ENCODE measurements at regions not wholly inside any gene's neighbourhood (a gene's known extent, or its start where the extent isn't known, plus 50 kb on each side); places are given as distances from the start of the nearest gene placed in this dataset.

DNA sequence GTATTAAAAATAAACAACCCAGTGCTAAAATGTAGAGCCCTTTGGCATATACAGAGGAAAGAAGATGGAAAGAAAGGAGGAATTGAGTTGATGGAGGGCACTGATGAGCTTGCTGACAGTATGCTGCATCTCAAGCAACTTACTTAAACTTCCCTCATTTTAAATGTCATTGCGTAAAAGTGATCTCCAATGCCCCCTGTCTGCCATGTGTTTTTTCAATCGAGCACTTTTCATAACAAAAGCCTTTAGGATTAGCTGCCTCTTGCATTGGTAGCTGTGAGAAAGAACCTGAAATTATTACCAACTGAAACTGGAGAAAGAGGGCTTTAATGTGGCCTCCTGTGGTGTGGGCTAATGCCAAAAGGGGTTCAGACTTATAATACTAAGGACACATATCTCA is 541.6 kb downstream of the SUCLA2 start:
- intact Hi-C loops (cut with micrococcal nuclease) = no loop called here

DNA sequence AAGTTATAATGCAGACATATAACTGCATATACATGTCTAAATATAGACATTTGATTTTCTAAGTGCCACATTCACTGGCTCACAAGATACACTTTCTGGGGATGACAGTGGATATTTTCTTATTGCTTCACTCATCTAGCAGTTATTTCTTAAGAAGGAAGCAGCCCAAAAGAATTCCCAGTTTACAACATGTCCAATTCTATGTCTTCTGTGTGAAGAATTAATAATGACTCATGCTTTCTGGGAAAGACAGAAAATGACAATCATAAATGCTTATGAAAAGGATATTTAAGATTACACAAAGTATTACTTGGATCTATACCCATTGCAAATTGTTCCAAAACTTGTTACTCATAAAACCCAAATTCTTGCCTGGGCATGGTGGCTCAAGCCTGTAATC is 543.4 kb downstream of the SUCLA2 start:
- intact Hi-C loops (cut with micrococcal nuclease) = no loop called here

DNA sequence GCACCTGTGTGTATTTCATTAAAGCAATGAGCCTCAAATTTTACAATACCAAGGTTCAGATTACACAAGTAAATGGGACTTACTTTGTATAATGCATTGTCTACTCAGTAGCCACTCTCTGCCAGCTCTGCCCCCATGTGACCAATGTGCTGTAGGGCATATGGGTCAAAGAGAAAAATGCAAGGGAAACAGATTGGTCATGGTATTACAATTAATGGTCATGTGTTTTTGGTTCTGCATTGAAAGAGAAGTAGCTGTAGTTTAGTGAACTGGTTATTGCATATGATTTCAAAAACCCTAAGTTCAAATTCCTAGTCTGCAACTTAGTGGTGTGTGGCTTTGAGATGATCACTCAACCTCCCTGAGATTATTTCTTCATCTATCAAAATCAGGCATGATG is 545.4 kb downstream of the SUCLA2 start:
- intact Hi-C loops (cut with micrococcal nuclease) = no loop called here

DNA sequence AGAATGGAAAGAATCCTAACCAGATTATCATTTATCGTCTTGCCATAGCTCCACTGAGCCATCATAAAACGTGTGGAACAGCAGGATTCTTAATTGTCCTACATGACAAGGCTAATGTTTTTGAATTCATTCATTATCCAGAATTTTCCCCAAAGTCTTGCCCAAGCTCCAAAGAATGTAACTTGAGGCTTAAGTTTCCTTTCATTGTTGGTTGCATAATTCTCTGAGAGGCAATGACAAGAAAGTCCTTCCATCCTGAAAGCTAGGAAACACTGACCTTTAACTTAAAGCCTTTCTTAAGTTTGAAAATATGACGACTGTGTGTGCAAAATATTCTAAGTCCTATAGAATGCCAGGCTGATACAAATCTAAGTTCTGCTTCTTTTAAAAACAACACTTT is 546.1 kb downstream of the SUCLA2 start:
- intact Hi-C loops (cut with micrococcal nuclease) = no loop called here

DNA sequence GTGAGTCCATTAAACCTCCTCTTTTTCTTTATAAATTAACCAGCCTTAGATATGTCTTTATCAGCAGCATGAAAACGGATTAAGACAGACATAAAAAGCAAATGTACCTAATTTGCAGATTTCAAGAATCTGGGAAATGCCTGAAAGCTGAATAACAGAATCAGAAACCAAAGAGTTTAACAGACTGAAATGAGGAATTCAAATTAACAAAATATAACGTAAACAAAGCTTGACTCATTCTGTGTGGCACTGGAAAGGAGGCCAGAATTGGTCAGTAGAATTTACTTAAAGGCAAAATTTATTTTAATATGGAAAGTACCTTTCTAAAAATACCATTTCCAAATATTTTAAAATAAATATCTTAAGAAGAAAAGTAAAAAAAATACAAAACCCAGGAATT is 540.6 kb upstream of the HTR2A start:
- intact Hi-C loops (cut with micrococcal nuclease) = no loop called here

DNA sequence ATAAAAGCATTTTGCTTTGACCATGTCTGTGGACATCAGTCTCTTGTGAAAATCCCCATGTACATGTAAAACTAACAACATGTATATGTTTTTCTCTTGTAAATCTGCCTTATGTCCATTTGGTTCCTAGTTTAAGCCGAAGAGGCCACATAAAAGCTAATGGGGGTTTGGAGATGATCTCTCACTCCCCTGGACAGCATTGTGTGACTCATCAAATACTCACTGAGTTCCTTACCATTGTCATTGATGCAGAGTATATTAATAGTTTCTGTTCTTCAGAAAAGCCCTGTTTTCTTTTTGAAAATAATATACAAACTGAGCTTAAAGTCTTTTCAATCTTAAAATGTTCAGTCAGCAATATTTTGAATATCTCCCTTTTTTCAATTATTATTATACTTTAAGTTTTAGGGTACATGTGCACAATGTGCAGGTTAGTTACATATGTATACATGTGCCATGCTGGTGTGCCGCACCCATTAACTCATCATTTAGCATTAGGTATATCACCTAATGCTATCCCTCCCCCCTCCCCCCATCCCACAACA is 536.7 kb upstream of the HTR2A start:
- intact Hi-C loops (cut with micrococcal nuclease) = no loop called here

DNA sequence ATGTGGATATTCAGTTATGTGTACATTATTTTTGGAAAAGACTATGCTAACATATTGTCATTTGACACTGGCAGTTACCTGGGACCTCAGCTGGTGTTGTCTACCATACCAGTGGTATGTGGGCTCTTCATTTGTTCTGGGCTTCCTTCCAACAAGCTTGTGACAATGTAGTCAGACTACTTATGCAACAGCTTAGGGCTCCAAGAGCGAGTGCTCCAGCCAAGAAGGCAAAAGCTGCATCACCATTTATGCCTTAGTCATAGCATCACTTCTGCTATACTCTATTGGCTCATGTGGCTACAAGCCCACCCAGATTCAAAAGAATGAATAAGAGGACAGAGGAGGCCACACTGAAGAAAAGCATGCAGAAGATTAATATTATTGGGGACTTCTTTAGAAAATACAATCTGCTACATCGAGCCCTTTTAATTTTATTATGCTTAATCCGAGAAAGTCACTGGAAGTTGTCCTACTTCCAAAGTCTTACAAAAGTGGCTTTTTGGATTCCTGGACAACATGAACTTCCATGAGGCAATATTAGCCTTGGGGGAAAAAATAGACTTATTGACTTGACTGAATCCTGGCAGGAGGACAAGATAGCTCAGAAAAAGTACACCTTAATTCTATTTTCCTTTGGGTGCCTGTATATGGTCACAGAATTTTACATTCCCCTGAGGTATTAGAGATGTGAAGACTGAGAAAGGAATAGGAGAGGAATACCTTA is 529.4 kb upstream of the HTR2A start:
- intact Hi-C loops (cut with micrococcal nuclease) = no loop called here

DNA sequence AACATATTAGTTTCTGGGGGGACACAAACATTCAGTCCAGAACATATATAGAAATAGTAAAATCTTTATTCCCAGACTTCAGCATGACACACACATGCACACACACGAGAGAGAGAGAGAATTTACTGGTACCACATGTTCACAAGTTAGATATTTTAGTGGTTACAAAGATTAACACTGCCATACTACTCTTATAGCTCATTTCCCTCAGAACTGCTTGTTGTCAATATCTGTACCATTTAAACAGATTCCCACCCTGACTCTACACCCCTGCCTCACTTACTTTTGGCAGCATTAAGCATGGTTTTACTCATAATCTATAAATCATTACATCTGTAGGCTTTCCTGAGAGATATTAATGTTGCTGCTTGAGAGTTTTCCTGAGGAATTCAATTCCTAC is 524.7 kb upstream of the HTR2A start:
- intact Hi-C loops (cut with micrococcal nuclease) = no loop called here

DNA sequence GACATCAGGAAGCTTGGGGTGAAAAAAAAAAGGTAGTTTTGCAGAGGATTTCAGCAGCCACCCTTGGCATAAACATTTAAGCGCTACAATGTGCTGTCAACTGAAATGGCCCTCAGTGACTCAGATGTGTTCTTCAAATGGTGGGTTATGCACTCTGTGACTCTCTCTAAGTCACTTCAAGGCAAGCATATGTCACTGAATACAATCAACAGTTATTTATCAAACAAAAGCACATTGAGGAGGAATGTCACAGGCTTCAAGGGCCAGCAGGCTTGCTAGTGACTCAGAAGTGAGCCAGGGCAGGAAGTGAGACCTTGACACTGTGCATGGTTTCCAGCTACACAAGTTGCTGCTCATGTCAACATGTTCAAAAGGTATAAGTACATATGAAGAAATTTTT is 523.7 kb upstream of the HTR2A start:
- intact Hi-C loops (cut with micrococcal nuclease) = no loop called here

DNA sequence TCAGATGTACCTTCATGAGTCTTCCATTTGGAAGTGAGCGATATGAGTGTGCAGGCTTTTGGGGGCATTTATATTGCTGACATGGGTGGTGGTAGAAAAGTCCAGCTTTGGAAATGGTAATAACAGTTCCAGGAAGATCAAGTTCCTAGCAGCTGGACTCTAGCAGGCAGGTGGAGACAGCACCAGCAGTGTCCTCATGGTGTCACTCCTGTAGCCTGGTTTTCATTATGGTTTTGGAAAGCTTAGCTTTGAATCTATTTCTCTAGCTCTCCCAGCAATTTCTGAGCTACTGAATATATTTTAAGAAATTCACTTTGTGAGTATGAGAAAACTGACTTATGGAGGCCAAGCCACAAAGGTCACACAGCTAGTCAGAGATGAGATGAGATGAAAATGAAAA is 523.2 kb upstream of the HTR2A start:
- intact Hi-C loops (cut with micrococcal nuclease) = no loop called here

DNA sequence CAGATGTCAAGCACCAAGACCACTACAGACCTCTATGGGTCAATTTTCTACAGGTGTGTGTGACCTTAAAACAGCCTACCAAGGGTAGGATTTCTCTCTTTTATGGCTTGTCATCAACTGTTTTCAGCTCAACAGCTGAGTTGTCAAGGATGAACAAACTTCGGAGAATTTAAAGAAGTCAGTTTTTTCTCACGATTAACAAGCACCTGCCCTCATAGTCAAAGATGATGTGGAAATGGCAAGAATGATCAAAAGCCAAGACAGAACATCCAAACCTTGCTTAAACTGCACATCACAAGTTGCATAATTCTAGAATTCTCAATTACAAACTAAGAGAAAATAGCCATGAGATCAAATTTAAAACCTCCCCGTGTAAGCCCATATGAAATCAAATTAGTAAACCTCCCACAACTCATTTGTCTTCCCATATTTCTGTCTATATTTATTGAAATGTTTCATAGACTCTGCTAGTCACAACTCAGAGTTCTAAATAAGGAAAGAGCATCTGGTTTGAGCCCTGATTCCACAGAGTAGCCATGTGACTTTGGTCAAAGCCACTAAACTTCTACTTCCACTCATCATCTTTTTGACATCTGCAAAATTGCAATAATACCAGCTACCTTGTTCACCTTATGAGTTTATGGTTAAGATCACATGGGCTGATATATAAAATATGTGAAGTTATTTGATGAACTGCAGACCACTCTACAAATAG is 521.5 kb upstream of the HTR2A start:
- intact Hi-C loops (cut with micrococcal nuclease) = no loop called here

DNA sequence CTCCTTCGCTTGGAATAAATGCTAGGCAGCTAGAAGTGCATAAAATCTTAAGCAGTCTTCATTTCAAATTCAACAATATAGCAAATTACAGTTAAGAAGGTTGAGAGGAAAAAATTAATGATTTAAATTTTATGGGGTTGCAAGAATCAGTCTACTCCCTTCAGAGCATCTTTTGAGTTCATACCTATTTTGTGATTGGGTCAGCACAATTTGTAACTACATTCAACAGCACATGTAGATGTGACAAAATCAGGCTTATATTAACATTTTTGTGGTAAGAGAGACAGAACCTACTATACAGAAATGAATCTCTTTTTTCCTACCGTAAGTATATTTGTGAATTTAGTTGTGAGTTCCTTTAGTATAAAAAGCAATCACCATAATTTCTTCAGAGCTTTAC is 520.6 kb upstream of the HTR2A start:
- intact Hi-C loops (cut with micrococcal nuclease) = no loop called here

DNA sequence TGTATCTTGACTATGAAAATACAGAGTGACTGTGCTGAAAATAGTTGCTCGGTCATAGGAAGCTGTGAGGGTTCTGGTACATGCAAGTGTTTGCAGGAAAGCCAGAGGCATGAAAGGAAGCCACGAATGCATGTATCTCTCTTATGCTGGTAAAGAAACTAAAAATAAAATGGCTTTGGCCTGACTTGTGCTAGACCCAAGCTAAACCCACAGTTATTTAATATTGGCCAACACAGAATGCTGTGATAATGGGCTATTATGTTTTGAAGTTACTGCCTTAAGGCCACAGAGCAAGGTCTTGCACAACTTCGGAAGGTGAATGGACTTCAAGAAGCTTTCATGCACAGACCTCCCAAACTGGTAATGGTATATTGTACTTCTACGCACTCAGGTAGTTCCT is 518.2 kb upstream of the HTR2A start:
- intact Hi-C loops (cut with micrococcal nuclease) = no loop called here

DNA sequence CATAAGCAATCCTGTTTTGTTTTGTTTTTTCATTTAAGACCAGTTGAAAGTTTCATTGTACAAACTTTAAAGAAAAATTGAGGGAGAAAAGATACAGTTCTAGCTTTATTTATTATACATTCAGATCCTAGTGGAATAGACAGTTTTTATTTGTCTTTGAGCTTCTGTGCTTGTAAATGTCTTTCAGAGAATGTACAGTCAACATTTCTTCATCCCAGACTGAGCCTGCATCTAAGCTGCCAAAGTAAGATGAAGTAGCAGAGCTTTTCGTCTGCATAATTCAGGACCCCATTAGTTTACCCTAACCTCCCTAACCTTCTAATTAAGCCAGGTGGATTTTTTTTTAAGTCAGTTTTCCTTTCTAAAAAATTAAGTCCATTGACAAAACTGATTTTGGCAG is 516.7 kb upstream of the HTR2A start:
- intact Hi-C loops (cut with micrococcal nuclease) = no loop called here

DNA sequence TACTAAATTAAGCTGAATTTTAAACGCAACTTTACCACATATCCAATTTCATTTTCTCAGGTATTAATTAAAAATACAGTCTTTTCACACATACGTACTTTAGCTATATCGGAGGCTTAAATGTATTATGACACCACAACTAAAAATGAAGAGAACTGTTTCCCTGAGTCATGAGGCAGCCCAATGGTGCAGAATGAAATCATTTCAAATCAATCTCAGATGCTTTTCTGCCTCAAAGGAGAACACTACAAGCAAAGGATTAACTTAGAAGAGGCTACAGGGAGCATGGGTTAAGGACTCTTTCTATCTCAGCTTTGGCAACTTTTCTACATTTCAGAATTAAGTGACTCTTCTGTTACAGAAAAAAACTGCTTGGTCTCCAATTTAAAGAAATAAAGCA is 516.3 kb upstream of the HTR2A start:
- intact Hi-C loops (cut with micrococcal nuclease) = no loop called here

DNA sequence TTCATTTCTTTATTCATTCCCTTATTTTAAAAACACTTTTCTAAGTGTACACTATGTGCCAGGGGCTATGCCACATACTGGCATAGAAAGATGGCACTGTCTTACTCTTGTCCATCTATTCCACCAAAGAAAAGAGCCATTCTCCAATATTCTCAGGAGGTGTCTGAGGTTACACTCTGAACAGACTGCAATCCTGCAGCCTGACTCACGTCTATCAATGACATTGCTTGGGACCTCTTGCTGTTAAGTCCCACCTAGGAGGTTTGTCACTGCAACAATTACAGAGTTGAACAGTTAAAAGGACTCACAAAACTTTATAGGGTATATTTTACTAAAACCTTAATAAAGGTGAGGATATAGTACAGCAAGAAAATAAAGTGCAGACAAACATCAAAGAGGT is 512.9 kb upstream of the HTR2A start:
- intact Hi-C loops (cut with micrococcal nuclease) = no loop called here

DNA sequence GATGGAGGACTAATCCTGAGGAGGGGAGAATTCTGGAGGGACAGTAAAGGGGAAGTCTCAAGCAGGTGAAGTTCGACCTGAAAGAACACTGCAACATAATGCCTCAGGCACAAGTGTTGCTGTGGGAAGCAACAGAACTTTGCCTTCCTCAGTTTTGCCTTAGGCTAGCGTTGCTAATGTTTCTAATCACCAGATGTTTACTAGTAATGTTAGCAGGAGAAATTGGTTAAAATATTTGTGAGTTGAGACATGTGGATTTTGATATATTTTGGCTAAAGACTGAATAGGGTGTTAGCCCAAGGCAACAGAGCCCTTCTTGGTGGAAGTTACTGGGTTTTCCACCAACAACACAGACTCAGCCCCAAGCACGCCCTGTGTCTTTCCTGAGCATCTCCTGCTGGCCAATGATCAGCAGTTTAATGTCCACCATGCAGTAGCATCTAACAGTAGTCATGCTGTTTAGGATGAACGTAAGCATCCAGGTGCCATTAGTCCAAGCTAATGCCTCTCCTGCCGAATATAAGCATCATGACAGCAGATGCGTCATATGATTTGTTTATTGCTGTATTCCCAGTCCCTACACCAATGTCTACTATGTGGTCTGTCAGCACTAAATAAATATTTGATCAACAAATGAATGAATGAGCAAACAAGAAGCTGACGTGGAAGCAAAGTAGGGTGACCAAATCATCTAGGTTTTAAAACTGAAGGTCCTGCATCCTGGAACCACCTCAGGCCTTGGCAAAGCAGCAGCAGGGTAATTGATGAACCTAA is 511.9 kb upstream of the HTR2A start:
- intact Hi-C loops (cut with micrococcal nuclease) = no loop called here

DNA sequence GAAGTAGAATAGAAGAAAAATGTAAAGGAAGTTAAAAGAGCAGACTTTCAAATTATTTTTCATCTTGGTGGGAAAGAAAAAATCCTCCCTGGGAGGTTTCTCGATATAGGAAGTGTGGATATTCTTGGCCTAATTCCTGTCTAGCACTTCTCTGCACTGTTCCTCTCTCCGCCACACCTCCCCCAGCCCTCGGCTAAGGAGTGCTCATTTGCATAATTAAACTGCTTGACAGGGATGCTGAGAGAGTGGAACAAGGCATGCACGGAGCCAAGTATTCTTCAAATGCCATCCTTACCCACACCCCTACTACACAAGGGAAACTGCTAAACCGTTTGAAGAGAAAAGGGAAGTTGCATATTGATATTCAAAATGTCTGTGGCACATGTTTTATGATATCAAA is 511.0 kb upstream of the HTR2A start:
- intact Hi-C loops (cut with micrococcal nuclease) = no loop called here

DNA sequence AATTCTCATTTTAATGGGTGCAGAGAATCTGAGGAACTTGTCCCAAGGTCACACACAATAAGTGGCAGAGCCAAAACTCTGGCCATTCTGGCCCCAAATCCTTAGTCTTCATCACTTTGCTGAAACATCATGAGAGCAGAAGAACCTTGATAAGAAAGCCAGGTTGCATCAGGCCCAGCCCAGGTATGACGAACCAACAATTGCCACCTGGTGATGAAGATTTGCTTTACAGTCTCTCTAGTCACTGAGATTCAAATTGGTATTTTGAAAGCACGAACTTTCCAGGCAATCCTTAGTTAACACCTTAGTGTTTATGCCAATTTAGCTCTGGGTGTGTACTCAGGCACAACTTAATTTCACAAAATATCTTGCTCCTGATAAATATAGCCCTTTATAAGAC is 502.7 kb upstream of the HTR2A start:
- intact Hi-C loops (cut with micrococcal nuclease) = no loop called here

DNA sequence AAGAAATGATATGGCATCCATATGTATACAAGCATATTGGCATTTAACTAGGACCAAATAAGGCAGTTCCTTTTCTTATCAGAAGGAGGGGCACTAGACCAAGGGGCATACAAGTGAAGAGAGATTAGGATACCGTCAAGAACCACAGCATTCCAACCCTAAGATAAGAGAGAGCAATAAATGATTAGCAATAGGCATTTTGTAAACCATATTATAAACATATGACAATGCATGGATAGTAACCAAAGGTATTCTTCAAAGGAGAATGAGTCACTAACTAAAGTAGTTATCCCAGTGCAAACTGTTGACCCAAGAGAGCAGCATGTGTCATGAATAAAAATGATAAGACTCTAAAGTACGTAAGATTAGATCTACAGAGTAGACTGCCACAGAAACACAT is 500.9 kb upstream of the HTR2A start:
- intact Hi-C loops (cut with micrococcal nuclease) = no loop called here

DNA sequence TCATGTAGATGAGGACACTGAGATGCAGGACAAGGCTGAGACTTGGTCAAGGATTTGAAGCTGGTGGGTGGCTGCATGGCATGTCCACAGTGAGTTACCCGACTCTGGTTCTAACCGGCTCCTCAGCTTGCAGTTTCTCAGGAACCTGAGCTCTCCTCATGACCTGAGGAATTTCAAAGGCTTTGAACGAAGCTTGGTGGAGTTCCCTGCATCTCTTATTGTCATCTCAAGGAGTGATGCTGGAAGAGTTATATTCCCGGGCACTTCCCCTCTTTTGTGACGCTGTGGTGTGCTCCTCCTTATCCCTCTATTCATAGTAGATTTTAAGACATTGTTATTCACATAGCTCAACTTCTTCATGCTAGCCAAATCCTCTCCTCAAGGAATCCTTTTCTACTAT is 500.1 kb upstream of the HTR2A start:
- intact Hi-C loops (cut with micrococcal nuclease) = no loop called here

DNA sequence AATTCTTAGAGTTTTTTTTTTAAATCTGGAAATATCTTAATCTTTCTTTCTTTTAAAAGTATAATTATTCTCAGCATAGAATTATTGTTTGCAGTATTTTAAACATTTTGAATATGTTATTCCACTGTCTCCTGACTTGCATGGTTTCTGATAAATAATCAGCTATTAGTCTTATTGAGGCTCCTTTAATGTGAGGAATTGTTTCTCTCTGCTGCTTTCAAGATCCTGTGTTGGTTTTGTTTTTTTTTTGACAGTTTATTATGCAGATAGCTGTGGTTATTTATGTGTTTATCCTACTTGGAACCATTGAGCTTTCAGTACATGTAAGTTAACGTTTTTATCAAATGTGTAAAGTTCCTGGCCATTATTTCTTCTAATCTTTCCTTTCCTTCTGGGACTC is 477.9 kb upstream of the HTR2A start:
- intact Hi-C loops (cut with micrococcal nuclease) = no loop called here
